ENCODE measurements at regions not wholly inside any gene's neighbourhood (a gene's known extent, or its start where the extent isn't known, plus 50 kb on each side); places are given as distances from the start of the nearest gene placed in this dataset.
"Not testable (repeated sequence)": the region's sequence is repeated elsewhere in the genome, so short reads cannot be mapped to it uniquely, and the experiment has no call there.

GRCh38 chr17:28247671-28248555, 71.1 kb upstream of the TMEM97 start:
- DNase-seq (ENCODE audit: low spot score), result no peak

GRCh38 chr17:28249706-28250105, 69.3 kb upstream of the TMEM97 start:
- DNase-seq (ENCODE audit: low spot score), result no peak

GRCh38 chr17:28252436-28252835, 66.6 kb upstream of the TMEM97 start:
- DNase-seq (ENCODE audit: low spot score), result no peak

- no peak for DNase-seq (ENCODE audit: low spot score)
Observed at GRCh38 chr17:28253663-28254062, 65.3 kb upstream of the TMEM97 start.

GRCh38 chr17:28255616-28256015, 63.4 kb upstream of the TMEM97 start:
- no peak for DNase-seq (ENCODE audit: low spot score)

- no peak for DNase-seq (ENCODE audit: low spot score)
Observed at GRCh38 chr17:28256370-28256769, 62.6 kb upstream of the TMEM97 start.

- no peak for DNase-seq (ENCODE audit: low spot score)
Observed at GRCh38 chr17:28256881-28257280, 62.1 kb upstream of the TMEM97 start.

- peak; percentile 62 for DNase-seq (ENCODE audit: low spot score)
Observed at GRCh38 chr17:28258347-28258887, 60.6 kb upstream of the TMEM97 start.

GRCh38 chr17:28261219-28261618, 57.8 kb upstream of the TMEM97 start:
- DNase-seq (ENCODE audit: low spot score), result no peak

- DNase-seq (ENCODE audit: low spot score), result not testable (repeated sequence)
Observed at GRCh38 chr17:28262123-28262745, 56.8 kb upstream of the TMEM97 start.

- not testable (repeated sequence) for DNase-seq (ENCODE audit: low spot score)
Observed at GRCh38 chr17:28264902-28265548, 54.0 kb upstream of the TMEM97 start.

- DNase-seq (ENCODE audit: low spot score), result not testable (repeated sequence)
Observed at GRCh38 chr17:28265856-28266546, 53.0 kb upstream of the TMEM97 start.

GRCh38 chr17:28266547-28266920, 52.5 kb upstream of the TMEM97 start:
- DNase-seq (ENCODE audit: low spot score), result not testable (repeated sequence)

GRCh38 chr17:28266926-28267719, 51.9 kb upstream of the TMEM97 start:
- not testable (repeated sequence) for DNase-seq (ENCODE audit: low spot score)

GRCh38 chr17:28267720-28268609, 51.0 kb upstream of the TMEM97 start:
- no peak for DNase-seq (ENCODE audit: low spot score)

- DNase-seq (ENCODE audit: low spot score), result no peak
Observed at GRCh38 chr17:28268610-28269313, 50.2 kb upstream of the TMEM97 start.
